IPS-NIHi11 (cell line): ENCODE measurements at regions not wholly inside any gene's neighbourhood (a gene's known extent, or its start where the extent isn't known, plus 50 kb on each side); places are given as distances from the start of the nearest gene placed in this dataset.

Experiments used
- DNase-seq: peaks from one replicate; pipeline ENCODE4 v3.0.0; 2012; ENCODE audit warnings: mixed read lengths, low spot score

DNA sequence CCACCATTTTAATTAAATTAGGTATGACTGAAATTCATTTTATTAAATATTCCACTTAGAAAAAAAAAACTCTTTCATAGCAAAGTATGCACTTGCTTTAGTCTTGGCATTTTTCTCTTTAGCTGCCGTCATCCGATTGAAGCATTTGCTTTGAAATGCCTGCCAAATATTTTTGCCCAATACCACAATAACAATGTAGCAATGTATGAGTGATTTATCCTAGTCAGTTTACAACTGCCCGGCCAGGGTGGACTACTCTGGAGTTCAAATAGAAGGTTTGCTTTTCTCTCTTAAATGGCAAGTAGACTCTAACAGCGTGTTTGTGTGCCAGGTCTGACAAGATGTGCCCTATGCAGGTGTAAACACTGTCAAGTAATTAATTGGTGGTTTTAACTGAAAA lies 675.3 kb upstream of the SGCG start:
- DNase-seq = no peak

DNA sequence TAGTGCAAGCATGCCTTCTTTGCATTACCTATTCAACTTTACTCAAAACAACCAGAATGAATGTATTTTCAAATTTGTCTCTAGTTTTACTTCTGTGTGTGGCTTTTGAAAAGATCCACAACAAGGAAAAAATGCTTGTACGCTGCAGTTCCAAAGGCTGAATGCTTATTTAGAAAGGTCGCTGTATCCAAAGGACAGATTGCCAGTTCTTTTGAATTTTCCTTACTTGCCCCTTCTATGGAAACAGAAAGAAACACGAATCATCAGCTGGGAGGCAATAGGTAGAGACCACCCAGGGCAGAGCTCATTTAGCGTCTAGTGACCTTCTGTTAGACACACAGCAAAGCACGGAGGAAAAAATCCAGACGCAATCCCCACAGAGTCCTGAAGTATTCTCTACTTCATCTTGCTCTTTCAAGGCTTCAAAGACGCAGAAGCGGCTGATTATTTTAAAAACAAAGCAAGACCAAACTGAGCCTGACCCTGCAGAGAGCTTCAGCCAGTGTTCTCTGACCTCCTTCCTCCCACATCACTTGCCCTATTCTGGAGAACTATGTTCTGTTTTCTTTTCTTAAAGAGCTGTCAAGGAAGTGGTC lies 674.6 kb upstream of the SGCG start:
- no peak for DNase-seq

DNA sequence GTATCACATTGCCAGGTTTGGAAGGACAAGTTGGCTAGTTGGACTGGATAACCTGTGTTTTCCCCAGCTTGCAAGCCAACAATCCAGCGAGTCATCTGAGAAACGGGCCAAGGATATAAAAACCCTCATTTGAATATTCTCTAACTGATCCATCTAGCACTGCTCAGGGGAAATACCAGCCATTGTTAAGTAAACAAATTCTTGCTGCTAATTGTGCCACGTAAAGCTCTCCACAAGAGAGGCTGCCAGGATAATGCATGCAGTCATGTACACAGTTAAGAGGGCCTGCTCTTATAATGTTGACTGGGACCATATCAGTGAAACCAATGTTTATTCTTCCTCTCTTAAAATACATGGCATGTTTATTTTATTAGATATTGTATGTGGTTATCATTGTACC lies 663.2 kb upstream of the SGCG start:
- no peak for DNase-seq

DNA sequence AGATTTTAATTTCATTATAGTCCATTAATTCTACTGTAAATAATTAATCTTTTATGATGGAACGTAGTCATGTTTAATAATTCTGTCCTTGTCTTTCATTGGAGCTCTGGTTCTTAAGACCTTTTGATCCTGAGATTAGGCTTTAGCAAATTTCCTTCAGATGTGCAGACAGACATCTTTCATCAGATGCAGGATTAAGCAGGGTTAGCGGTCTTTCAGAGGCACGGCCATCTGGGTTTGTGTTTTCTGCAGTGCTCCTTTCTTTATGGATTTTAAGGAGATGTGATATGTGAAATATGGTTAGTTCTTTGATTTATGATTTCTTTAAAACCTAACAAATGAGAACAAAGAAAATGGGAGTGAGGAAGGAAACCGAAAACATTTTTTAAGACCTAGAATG lies 643.9 kb upstream of the SGCG start:
- no peak for DNase-seq

DNA sequence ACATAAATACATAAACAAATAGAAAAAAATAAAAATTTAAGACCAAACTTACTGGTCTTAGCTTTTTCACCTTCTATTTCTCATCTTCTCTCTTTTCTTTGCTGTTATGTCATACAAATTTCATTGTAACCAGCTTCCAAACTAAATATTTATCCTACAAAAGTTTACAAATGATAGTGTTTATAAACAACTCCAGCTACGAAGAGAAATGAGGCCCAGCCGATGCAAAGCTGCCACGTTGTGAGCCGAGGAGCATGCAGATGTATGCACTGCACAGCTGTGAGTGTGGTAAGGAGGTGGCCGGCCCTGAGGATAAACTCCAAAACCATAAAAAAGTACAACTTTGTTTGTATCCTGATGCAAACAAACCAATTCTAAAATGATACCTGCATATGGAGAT lies 642.4 kb upstream of the SGCG start:
- no peak for DNase-seq

DNA sequence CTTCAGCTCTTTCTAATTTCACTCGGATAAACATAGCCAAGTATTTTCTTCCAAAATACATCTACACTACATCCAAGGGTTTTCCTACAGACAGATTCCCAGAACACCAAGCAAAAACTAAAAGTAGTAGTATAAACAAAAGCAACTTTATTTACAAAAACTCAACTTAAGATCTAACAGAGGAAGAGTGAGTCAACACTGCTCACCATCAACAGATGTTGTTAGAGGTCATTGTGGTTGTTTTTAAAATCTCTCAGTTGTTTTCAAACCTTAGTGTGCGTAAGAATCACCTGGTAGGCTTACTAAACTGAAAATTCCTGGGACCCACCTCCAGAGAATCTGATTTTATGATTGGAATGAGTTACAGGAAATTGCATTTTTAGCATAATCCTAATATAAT lies 631.7 kb upstream of the SGCG start:
- no peak for DNase-seq

DNA sequence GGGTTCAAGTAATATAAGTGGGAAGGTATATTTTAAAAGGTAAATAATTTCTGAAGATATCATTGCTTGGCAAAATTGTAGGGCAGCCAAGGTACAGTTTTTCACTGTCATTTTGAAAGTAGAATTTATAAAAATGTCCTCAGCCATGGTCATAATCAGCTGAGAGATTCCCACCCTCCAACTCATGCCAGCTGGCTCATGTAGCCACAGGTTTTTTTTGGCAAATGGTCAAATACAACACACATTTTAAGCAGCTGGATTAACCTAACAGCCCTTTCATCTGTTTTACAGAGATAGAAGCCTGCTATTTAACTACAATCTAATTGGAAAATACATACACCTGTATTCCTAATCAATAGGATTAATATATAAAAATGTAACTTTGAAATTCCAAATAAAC lies 619.2 kb upstream of the SGCG start:
- no peak for DNase-seq

DNA sequence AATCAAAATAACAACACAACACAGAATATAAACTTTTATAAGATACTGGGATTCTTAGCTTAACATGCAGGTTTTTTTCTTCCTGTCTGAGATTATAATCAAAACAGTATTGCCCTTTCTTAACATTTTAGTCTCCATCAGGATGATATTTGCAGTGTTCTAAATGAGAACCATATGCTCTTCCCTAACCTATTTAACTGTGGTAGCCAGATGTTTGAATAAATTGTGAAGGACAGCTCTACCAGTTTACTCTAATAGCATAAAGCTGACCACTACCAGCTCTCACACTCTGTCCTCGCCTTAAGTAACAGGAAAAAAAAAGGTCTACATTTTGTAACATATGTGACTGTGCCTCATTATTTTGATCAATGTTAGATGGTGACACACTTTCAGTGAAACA lies 618.7 kb upstream of the SGCG start:
- DNase-seq = no peak

DNA sequence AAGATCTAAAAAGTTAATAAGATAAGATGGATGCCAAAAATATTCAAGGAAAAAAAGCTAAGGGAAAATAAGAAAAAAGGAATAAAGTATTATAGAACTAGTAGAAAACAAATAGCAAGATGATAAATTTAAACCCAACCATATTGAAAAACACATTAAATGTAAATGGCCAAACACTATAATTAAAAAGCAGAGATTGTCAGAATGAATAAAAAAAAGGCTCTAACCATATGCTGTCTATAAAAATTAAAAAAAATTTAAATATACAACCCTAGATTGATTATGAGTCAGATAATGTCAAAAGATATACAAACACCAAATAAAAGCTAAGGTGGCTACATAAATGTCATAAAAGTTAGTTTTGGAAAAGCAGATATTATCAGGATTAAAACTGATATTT lies 617.5 kb upstream of the SGCG start:
- DNase-seq = no peak

DNA sequence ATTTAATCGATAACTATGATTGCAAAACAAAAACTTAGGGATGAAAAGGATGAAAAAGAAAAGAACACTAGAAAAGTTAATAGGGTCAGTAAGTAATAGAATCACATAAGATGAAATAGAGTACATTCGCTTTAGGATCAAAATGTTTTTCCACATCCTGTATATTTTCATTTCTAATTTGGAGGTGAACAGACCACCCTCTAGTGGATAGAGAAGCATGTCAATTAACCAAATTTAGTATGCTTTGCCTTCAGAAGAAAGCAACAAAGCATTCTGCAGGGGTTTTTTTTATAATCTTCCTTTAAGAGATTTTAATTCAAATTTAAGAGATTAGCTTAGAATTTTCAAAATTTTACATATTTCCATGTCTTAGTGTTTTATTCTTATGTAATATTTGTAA lies 611.0 kb upstream of the SGCG start:
- no peak for DNase-seq

DNA sequence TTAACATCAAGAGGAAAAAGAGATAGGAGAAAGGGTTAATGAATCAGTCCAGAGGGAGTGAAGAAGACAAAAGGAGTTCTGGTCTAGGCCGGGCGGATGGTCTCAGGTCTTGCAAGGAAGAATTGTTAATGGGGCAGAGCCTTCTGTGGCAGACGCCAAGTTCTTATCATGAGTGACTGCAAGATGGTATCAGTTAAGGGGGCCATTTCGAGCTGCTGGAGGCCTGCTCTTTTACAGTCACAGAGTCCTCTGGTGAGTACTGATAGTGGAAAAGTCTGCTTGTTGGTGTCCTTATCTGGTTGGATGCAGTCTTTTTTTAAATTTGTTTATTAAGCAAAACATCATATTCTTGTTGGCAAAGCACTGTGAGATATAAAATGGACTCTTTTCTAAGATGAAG lies 590.9 kb upstream of the SGCG start:
- no peak for DNase-seq

DNA sequence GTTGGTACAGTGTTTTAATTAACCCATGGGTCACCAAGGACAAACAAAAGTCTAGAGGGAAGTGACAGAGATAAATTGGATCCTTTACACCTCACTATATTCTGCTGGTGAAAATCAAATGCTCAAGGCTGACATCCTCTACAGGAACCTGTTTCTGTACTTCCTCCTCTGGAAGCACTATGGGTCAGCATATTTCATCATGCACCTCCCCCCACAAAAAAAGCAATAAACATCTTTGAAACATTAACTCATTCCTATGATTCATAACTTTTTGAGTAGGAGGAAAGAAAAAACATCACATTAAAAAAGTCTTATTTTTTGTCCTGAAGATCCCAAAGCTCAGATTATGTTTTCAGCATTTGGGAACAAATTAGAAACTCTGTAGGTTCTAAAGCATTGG lies 588.3 kb upstream of the SGCG start:
- no peak for DNase-seq

DNA sequence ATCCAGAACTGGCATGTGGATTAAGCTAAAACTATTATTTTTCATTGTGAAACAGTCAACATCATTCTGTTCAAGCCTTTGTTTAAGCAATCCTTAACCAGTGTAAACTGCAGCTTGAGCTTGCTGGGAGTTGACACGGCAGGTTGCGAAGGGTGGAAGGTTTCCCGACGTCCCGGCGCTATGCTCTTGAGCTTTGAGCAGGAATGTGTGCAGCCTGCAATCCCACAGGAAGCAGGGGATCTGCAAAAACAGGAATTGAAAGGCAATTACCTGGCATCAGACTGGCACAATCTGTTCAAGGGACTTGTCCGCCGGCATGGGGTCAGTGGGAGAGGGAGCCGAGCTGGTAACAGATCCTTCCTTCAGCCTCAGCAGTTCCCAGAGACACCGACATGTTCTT lies 586.7 kb upstream of the SGCG start:
- no peak for DNase-seq

DNA sequence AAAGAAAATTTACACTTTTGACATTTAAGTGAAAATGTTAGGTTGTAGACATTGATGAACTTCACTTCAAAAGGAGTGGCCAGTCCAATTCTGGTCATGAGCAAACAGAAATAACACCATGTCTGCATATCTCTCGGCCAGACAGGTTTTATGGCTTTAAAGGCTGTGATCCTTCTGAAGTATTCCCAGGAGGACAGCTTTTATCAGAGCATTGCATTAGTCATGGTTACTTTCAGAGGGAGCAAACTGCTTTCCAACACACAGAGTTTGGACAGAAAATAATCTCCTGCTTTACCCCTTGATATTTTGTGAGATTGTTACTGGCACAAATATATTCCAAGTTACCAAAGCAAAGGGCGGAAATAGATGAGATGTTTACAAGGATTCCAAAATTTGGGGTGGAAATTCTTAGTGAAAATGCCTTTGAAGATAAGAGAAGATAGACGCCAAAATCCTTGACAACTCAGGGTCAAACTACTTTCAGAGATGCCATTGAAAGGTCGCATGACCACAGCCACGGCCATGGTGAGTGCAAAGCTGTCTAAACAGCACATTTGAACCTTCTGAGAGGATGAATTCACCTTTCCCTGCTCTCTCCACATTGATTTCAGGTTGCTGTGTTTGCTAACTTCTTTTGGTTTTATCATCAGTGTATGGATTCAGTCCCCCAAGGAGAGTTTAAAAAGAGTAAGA lies 584.5 kb upstream of the SGCG start:
- DNase-seq = no peak

DNA sequence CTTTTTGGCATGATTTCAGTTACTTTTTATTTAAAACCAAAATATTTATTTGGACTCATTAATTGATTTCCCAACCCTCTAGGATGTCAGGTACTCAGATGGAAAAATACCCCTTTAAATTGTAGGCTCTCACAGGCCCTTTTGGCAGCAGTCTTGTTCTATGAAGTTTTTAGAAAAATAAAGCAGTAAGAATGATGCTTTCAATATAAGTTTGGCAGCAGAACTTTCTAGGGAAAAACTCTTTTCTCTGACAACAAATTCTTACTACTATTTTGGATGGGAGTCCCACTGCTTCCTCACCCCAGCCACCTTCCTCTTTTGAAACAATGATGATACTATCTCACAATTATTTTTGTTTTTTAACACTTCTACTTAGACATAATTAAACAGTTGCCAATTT lies 581.6 kb upstream of the SGCG start:
- no peak for DNase-seq

DNA sequence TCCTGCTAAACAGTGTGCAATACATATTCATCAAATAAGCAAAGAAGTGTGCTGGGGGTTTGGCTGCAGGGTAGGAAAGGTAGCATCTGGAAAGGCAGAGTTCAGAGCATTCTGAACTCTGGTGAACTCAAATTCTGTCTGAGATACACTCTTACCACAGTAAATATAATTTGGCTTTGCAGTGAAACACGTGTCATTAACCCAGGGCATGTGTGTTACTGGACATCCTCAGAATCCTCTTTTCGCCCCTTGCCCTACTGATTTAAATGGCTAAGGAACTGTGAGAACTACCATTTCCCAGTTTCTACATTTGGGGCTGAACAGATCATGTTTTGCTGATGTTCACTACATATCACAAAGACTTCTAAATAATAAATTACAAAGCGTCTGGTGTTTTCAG lies 562.8 kb upstream of the SGCG start:
- no peak for DNase-seq

DNA sequence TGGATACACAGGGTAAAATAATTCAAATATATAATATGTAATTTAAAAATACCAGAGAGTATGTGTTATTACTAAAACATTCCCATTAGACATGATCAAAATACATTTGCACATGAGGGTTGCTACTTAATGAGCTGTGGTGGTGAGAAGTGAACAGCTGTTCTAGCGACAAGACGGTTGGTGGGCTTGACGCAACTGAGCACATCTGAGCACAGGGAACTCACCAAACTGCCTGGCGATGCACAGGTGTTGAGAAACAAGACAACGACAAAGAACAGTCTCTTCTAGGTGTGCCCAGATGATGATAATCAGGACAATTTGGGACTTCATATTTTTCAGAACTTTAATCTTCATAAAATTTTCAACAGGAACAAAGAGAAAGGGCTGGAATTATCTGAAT lies 555.1 kb upstream of the SGCG start:
- DNase-seq = no peak

DNA sequence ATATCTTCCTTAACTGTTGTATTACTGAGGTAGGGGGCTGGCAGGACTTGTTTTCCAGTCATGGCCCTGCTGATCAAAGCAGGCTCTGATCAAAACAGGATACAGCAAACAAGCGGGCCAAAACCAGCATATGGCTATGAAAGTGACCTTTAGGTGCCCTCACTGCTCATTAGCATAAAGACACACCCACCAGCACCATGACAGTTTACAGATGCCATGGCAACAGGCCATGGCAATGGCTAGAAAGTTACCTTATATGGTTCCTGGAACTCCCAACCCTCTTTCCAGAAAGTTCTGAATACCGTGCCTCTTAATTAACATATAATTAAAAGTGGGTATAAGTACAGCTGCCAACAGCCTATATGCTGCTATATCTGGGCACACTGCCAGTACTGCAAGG lies 551.4 kb upstream of the SGCG start:
- DNase-seq = no peak

DNA sequence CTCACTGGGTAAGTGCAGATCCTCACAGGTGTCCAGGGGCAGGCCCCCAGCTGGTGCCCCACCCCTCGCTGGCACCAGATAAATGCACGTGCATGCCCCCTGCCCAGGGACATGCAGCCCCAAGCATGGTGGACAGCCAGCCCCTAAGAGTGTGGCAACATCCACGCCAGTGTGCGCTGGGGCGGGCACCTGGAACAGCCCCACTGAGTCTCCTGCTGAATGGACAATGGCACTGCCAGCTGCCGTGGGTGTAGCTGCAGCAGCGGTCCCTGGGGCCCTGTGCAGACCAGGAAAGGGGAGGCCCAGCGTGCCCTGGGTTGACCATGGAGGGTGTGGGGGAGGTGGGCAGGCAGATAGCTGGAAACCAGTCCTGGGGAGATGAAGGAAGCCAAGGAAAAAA lies 538.7 kb upstream of the SGCG start:
- DNase-seq = no peak

DNA sequence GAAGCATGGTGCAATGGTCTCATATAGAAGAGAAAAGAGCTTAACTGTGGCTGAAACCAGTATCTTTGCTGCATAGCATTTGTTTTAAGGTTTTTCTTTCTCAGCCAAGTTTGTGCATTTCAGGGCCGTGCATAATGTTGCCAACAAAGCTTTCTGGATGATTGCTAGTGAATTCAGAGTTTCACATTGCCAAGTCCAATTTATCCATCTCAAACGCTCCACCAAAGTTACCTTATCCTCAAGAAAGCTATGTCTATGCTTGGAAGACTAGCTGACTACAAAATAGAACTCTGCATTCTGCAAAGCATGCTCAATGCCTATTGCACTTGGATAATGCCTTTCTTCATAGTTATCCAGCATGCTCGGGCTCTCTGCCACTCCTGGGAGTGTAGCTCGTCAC lies 535.8 kb upstream of the SGCG start:
- DNase-seq = no peak

DNA sequence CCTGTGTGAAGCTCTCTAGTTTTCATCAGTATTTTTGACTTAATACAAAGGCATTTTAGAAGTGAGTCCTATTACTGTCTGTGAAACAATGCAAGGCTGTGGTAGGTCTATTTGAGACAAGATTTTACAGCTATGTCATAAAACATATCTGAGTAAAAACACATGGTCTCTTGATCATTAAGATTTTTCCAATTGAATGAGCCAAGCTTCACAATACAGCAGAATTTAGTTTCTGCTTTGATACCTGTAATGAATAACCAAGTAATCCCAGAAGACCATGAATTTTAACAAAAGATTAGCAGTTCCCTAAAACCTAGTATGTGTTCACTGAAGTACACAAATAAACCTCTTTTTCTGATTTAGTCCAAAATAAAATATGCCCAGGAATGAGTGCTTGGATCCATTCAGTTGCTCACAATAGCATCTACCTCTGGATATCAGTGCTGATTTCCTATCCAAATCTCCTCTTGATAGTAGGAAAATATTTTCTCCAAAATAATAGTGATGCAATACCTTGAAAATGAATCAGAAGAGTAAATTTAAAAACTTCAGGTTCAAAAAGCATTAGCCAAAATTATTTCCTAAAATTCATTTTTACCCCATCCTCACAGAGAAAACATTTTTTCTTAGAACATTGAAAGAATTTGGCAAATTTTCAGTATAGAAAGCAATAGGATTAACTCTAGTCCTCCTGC lies 533.5 kb upstream of the SGCG start:
- no peak for DNase-seq

DNA sequence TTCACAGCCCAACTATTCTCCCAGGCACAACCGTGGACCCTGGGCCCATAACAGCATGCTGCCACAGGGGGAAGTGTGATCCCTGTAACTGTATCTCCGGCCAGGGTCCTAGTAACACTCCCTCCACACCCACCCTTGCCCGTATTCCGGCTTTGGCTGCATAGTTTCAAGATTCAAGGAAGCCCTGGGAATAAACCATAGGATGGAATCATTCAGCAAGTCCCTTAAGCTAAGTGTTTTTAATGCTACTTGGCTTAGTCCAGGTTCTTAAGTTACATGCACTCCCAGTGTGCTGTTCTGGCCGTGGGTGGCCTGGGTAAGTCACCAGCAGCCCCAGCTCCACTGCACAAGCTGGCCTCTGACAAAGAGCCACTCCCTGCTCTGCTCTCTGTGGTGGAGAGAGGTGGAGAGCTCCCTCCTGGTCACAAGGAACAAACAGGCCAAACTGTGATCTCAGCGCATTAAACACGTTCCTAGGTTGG lies 532.4 kb upstream of the SGCG start:
- peak; percentile 62 for DNase-seq

DNA sequence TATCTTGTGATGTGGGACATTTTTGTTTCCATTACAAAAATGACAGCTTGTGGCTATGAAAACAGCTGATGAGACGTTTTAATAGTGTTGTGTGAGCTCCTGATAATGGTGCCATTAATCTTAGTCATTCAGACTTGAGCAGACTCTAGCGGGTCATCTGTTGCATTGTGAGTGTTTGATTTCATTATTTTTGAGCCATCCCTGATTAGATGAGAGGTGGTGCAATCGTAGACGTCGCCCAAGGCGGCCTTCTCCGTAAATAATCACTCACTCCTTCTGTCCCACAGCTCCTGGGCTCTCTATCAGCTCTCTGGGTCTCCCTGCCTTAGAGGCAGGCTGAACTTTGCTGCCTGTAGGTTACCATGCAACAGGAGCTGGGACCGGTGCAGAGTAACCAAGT lies 528.0 kb upstream of the SGCG start:
- DNase-seq = no peak

DNA sequence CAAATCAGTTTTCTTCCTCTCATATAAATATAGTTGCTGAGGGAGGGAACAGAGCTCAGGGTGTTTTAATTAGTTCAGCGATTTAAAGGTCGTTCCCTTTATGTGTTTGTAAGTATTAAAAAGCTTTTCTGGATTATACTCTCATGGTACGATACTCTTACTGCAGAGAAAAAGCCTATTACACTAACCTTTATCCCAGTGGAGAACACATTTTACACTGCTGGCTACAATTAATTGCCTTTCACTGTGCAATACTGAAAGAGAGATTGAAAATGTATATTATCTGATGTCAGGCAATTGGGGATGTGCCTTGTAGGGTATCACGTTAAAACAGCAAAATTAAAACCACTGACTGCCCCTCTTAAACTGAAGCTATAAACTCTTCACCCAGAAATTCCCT lies 526.9 kb upstream of the SGCG start:
- no peak for DNase-seq
